NCI-H2107 treated with DMSO at 0.1 percent for 48 hours (cell line): ENCODE measurements at regions not wholly inside any gene's neighbourhood (a gene's known extent, or its start where the extent isn't known, plus 50 kb on each side); places are given as distances from the start of the nearest gene placed in this dataset.
A peak's percentile ranks its signal among the peaks of the same experiment; 100 is the strongest.

Source experiments
- DNase-seq: peaks from one replicate; lab custom pipeline; 2025; ENCODE audit not compliant: unreplicated experiment; lab: John Stamatoyannopoulos, UW

- no peak for DNase-seq
Observed at GRCh38 chr5:3201941-3202340, 393.7 kb upstream of the IRX1 start.

- DNase-seq, result no peak
Observed at GRCh38 chr5:3201121-3201520, 394.5 kb upstream of the IRX1 start.

- DNase-seq, result no peak
Observed at GRCh38 chr5:3199962-3200755, 395.5 kb upstream of the IRX1 start.

- DNase-seq, result no peak
Observed at GRCh38 chr5:3198074-3198449, 397.6 kb upstream of the IRX1 start.

- DNase-seq, result peak; percentile 85
Observed at GRCh38 chr5:3197304-3198073, 398.1 kb upstream of the IRX1 start.

- no peak for DNase-seq
Observed at GRCh38 chr5:3195994-3196393, 399.6 kb upstream of the IRX1 start.

GRCh38 chr5:3194684-3195083 is 400.9 kb upstream of the IRX1 start:
- DNase-seq, result no peak

- DNase-seq, result no peak
Observed at GRCh38 chr5:3194271-3194670, 401.4 kb upstream of the IRX1 start.

- DNase-seq, result no peak
Observed at GRCh38 chr5:3191585-3191984, 404.0 kb upstream of the IRX1 start.

- DNase-seq, result no peak
Observed at GRCh38 chr5:3190930-3191329, 404.7 kb upstream of the IRX1 start.

- no peak for DNase-seq
Observed at GRCh38 chr5:3190433-3190832, 405.2 kb upstream of the IRX1 start.

GRCh38 chr5:3187771-3188425 is 407.7 kb upstream of the IRX1 start:
- DNase-seq, result peak; percentile 29

GRCh38 chr5:3186736-3187405 is 408.8 kb upstream of the IRX1 start:
- DNase-seq, result no peak

- no peak for DNase-seq
Observed at GRCh38 chr5:3186156-3186555, 409.5 kb upstream of the IRX1 start.

- DNase-seq, result no peak
Observed at GRCh38 chr5:3185488-3185887, 410.1 kb upstream of the IRX1 start.

GRCh38 chr5:3182133-3182876 is 413.3 kb upstream of the IRX1 start:
- DNase-seq, result no peak

GRCh38 chr5:3181671-3182070 is 414.0 kb upstream of the IRX1 start:
- DNase-seq, result no peak

GRCh38 chr5:3180636-3181035 is 415.0 kb upstream of the IRX1 start:
- no peak for DNase-seq

GRCh38 chr5:3179220-3179619 is 416.4 kb upstream of the IRX1 start:
- DNase-seq, result no peak

- no peak for DNase-seq
Observed at GRCh38 chr5:3177338-3177737, 418.3 kb upstream of the IRX1 start.

GRCh38 chr5:3175416-3175815 is 420.2 kb upstream of the IRX1 start:
- no peak for DNase-seq
